Testis (tissue), 2 donors: ENCODE measurements at regions not wholly inside any gene's neighbourhood (a gene's known extent, or its start where the extent isn't known, plus 50 kb on each side); places are given as distances from the start of the nearest gene placed in this dataset.

ENCODE experiments used
- DNase-seq: peaks from one replicate; pipeline ENCODE4 v3.0.0-alpha.2; 2019
- H3K27ac ChIP-seq, 2 donors: fragments of 200-600 bp; sonication (generic); one replicate each; pipeline ENCODE4 v1.5.1; 2019
- H3K27me3 ChIP-seq: fragments of 200-600 bp; sonication (generic); one replicate; pipeline ENCODE4 v1.5.1; 2019
- H3K36me3 ChIP-seq: fragments of 200-600 bp; sonication (generic); one replicate; pipeline ENCODE4 v1.5.1; 2017; ENCODE audit warnings: low read depth; ENCODE audit errors: missing control alignments
- H3K4me1 ChIP-seq: fragments of 200-600 bp; sonication (generic); one replicate; pipeline ENCODE4 v1.5.1; 2019
- H3K4me3 ChIP-seq, 2 donors: fragments of 200-600 bp; sonication (generic); one replicate each; pipeline ENCODE4 v1.5.1; 2017 to 2019
- H3K9me3 ChIP-seq: fragments of 200-600 bp; sonication (generic); one replicate; pipeline ENCODE4 v1.5.1; 2017
- CTCF ChIP-seq, 3 experiments: fragments of 450-650 bp in 2 of 3; fragments of 200-600 bp in 1 of 3; sonication (generic) in 1 of 3; IDR thresholded peaks; one replicate each; pipeline ENCODE4 v1.5.1; 2016 to 2019; ENCODE audit warnings: antibody characterized with exemption in 3 of 3, mild to moderate bottlenecking in 2 of 3, moderate library complexity in 1 of 3
- POLR2A ChIP-seq: fragments of 450-650 bp; IDR thresholded peaks from one replicate; pipeline ENCODE4 v1.6.1; 2017; ENCODE audit warnings: antibody characterized with exemption, mild to moderate bottlenecking, moderate library complexity
- WGBS, 2 donors: methylation state at CpG; one replicate each; pipeline ENCODE4 v1.1.5; 2018; 5-methylcytosine and 5-hydroxymethylcytosine counted together
- intact Hi-C: fragments of 100-400 bp; cut with DNase I; formaldehyde crosslinking; loops from one replicate; pipeline ENCODE4 v1.15.1; 2023; ENCODE audit warnings: low total_unique reads

DNA sequence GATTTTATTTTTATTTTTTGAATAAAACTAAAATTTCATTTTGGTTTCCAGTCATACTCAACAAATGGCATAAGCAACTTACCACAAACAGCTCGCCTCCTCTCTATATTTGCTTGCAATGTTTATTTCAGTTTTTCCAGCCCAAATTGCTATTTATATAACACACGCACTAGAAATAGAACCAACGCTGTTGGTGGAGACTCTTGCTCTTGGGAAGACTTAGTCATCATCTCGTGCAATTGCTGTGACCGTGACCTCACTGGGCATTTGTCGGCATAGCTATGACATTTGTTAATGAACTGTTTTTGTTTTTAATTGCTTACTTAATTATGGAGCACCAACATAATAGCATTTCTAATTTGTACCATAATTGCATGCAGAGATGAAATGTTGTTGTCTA is 153.1 kb upstream of the OTX2 start:
- no peak overlapping the region for H3K27ac ChIP-seq
- intact Hi-C loops, result no loop called here
- H3K9me3 ChIP-seq, result no peaks in the 10 kb centered on the region
- DNase-seq, result no peak
- no peaks in the 10 kb centered on the region for H3K4me1 ChIP-seq
- no peaks in the 10 kb centered on the region for H3K27me3 ChIP-seq
- no peak for TF ChIP-seq POLR2A
- no peak for TF ChIP-seq CTCF (IDR thresholded peaks at IDR 0.05)
- H3K4me3 ChIP-seq, result no peak overlapping the region
- no peaks in the 10 kb centered on the region for H3K36me3 ChIP-seq
- 87 to 90% methylated on average over 6 of the region's 6 CpGs for WGBS, 2 donors

DNA sequence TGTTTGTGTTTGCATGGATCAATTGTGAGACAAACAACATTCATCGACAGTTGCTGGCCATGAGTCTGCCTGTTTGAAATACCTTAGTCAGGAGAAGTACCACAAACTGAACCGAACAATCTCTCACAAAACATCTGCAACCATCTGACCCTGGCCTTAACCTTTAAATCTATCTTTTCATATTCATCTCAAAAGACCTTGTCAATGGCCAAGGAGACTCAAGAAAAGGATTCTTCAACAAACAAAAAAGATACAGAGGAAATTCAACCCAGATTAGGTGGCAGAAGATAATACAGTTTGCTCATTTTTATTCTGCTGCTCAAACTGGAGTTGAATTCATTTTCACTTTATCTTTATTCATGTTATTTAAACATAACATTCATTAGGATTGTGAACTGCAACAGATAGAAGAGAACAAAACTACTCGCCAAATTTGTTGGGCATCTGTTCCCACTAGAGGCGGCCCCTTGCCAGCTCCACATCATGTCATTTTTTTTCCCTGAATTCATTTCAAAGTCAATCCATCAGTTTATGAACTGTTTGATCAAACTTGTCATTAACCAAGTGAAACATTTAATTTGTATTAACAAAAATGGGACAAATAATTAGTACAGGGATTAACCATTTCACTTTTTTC is 152.3 kb upstream of the OTX2 start:
- H3K36me3 ChIP-seq, result no peaks in the 10 kb centered on the region
- no peaks in the 10 kb centered on the region for H3K4me1 ChIP-seq
- no peak overlapping the region for H3K4me3 ChIP-seq
- intact Hi-C loops, result no loop called here
- H3K9me3 ChIP-seq, result no peaks in the 10 kb centered on the region
- 80 to 88% methylated on average over 4 of the region's 4 CpGs for WGBS, 2 donors
- TF ChIP-seq CTCF (IDR thresholded peaks at IDR 0.05) (no peak), POLR2A (no peak)
- no peak overlapping the region for H3K27ac ChIP-seq
- DNase-seq, result no peak
- H3K27me3 ChIP-seq, result no peaks in the 10 kb centered on the region

DNA sequence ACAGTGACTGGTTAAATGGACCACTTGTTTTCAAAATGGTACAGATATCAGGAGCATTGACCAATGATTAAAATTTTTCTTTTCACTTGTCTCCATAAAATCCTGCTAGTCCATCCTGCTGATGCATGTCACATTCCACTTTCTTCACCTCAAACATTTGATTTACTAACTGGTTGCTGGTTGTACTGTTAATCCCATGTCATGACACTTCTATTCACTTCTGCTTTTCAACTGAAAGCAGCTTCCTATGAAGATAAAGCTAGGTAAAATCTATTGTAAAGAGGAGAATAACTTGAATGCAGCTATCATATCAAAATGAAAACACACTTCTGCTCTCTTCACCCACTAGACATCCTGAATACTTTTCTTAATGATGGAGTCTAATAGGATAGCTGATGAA is 149.6 kb upstream of the OTX2 start:
- no peak for DNase-seq
- no peaks in the 10 kb centered on the region for H3K4me1 ChIP-seq
- no peaks in the 10 kb centered on the region for H3K36me3 ChIP-seq
- H3K27me3 ChIP-seq, result no peaks in the 10 kb centered on the region
- no peaks in the 10 kb centered on the region for H3K9me3 ChIP-seq
- TF ChIP-seq POLR2A (no peak), CTCF (IDR thresholded peaks at IDR 0.05) (no peak)
- intact Hi-C loops, result no loop called here
- H3K27ac ChIP-seq, result no peak overlapping the region
- H3K4me3 ChIP-seq, result no peak overlapping the region

GRCh38 chr14:56959121-56959520 is 148.8 kb upstream of the OTX2 start:
- intact Hi-C loops, result no loop called here
- TF ChIP-seq CTCF (IDR thresholded peaks at IDR 0.05) (no peak), POLR2A (no peak)
- Histone ChIP-seq H3K4me3 (no peak overlapping the region), H3K27ac (no peak overlapping the region), H3K27me3 (no peaks in the 10 kb centered on the region), H3K9me3 (no peaks in the 10 kb centered on the region), H3K36me3 (no peaks in the 10 kb centered on the region), H3K4me1 (no peaks in the 10 kb centered on the region)
- no peak for DNase-seq

DNA sequence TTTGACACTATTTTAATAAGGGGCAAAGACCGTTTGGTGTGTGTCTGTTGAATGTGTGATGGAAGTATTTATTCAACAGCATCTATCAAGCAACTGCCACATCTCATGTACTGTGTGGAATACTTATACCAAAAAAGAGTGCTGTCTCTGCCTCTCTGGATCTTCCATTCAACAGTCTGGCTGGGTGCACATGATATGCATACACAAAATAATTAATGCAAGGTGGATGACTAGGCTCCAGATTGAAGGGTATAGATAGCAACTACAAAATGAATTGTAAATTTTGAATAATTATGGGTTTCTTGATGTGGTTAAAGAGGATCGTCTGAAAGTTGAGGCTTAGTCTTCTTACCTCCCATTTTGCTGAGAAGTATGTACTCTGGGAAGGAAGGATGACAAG is 145.9 kb upstream of the OTX2 start:
- Histone ChIP-seq H3K4me1 (no peaks in the 10 kb centered on the region), H3K9me3 (no peaks in the 10 kb centered on the region), H3K27ac (no peak overlapping the region), H3K36me3 (no peaks in the 10 kb centered on the region), H3K27me3 (no peaks in the 10 kb centered on the region), H3K4me3 (no peak overlapping the region)
- no peak for TF ChIP-seq CTCF (IDR thresholded peaks at IDR 0.05)
- no peak for TF ChIP-seq POLR2A
- DNase-seq, result no peak
- intact Hi-C loops, result no loop called here
- WGBS, 2 donors, result 58 to 68% methylated on average over 2 of the region's 2 CpGs
